WI38 (cell line): ENCODE measurements at regions not wholly inside any gene's neighbourhood (a gene's known extent, or its start where the extent isn't known, plus 50 kb on each side); places are given as distances from the start of the nearest gene placed in this dataset.

Source experiments
- H3K4me3 ChIP-seq: 2 replicates; pipeline ENCODE4 v1.5.1; 2011; ENCODE audit warnings: low read depth, mild to moderate bottlenecking, control low read depth, low read length
- CTCF ChIP-seq: IDR thresholded peaks from 2 replicates; pipeline ENCODE4 v1.5.1; 2012; ENCODE audit warnings: low read depth, mild to moderate bottlenecking, control low read depth, low read length

- H3K4me3 ChIP-seq, result no peak overlapping the region
- no peak for TF ChIP-seq CTCF
Observed at GRCh38 chr2:43075054-43075593, 151.3 kb downstream of the ZFP36L2 start.

- TF ChIP-seq CTCF, result no peak
- no peak overlapping the region for H3K4me3 ChIP-seq
Observed at GRCh38 chr2:43074592-43075053, 151.8 kb downstream of the ZFP36L2 start.

- H3K4me3 ChIP-seq, result no peak overlapping the region
- no peak for TF ChIP-seq CTCF
Observed at GRCh38 chr2:43074052-43074451, 152.4 kb downstream of the ZFP36L2 start.

- TF ChIP-seq CTCF, result no peak
- H3K4me3 ChIP-seq, result no peak overlapping the region
Observed at GRCh38 chr2:43073401-43073825, 153.0 kb downstream of the ZFP36L2 start.

- H3K4me3 ChIP-seq, result no peak overlapping the region
- no peak for TF ChIP-seq CTCF
Observed at GRCh38 chr2:43071599-43072550, 154.5 kb downstream of the ZFP36L2 start.

GRCh38 chr2:43070676-43071502 is 155.5 kb downstream of the ZFP36L2 start:
- no peak for TF ChIP-seq CTCF
- H3K4me3 ChIP-seq, result no peak overlapping the region
